HK-2 (cell line): ENCODE measurements at regions not wholly inside any gene's neighbourhood (a gene's known extent, or its start where the extent isn't known, plus 50 kb on each side); places are given as distances from the start of the nearest gene placed in this dataset.

ENCODE experiments used
- DNase-seq: peaks from one replicate; pipeline ENCODE4 v3.0.0-alpha.2; 2018; ENCODE audit not compliant: unreplicated experiment

DNA sequence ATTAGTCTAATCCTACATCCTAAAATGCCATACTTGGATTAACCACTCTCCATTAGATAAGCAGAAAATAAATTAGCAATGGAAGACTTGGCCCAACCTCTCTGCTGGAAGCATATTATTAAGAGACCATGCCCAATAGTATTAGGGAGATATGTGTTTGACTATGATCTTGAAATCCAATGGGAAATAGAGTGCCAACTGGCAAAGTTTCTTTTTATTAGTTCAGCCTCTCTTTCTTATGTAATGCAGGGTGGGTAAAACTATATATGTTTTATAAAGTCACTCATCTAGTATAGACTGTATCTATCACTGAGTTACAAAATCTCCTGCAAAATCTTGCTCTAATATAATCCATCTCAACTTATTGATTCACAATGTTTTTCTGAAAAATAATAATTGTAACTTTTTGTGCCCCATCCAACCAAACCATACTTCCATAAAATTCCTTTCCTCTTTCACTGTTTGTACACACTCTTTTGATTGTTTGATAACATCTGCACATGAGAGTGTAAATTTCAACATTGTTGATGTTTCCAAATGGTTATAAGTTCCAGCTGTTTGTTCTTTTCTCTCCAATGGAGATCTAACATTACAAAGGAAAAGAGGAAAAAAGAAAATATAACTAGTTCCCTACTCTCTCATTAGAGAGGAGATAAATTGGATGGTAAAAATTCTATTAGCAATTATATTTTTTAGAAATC, 408.1 kb upstream of the ADGRL2 start:
- DNase-seq: no peak

DNA sequence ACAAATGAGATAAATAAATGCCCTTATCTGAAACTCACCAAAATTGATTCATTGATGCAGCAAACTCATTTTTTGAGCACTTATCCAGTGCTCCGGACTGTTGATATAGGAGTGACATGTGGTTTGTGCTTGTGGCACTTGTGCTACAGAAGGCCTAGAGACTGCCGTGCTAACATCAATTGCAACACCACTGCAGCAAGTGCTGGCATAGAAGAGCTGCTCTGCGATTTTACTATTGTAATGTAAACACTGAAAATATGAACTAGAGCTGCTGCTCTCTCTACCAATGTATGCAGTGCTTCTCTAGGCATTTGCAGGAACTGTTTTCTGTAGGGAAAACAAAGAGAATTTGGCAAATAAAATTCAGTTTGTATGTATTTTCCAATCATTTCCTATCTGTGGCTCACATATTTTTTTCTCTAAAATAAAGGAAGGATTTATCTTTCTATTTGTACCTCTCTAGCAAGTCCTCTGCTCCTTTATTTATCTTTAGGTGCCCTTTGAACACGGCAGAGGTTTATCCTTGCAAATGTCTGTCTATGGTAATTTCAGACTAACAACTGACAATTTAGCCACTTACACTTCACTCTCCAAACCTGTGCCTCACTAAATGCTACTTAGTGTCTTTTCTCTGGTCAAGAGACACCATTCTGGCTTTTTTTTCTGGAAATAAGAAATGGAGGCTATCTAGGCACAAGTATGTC, 409.5 kb upstream of the ADGRL2 start:
- DNase-seq: no peak

DNA sequence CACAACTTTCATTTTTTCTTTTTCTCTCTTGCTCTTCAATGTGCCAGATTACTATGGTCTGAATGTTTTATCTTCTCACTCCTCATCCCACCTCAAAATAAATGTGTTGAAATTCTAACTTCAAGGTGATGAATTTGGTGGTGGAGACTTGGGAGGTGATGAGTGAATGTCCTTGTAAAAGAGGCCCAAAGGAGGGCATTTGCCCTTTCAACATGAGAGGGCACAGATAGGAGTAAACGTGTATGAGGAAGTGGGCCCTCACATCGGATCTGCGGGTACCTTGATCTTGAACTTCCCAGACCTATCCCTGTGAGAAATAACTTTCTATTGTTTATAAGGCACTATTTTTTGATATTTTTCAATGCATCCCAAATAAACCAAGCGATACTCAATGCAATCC, 412.3 kb upstream of the ADGRL2 start:
- DNase-seq: no peak

DNA sequence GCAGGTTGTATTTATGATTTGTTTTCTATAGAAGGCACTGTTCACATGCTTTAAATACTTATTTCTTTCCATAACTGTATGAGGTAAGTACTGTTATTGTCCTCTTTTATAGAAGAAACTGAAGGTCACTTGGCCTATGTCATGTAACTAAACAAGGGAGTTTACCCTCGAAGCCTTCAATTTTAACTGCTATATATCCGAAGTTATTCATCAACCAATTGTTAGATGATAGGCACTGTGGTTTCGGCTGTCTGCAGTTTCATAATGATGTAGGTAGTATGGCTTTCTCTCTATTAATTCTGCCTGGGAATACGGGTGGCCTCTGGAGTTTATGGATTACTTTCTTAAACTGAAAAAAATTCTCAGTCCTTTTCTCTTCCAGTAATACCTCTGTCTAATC, 413.3 kb upstream of the ADGRL2 start:
- DNase-seq: no peak

DNA sequence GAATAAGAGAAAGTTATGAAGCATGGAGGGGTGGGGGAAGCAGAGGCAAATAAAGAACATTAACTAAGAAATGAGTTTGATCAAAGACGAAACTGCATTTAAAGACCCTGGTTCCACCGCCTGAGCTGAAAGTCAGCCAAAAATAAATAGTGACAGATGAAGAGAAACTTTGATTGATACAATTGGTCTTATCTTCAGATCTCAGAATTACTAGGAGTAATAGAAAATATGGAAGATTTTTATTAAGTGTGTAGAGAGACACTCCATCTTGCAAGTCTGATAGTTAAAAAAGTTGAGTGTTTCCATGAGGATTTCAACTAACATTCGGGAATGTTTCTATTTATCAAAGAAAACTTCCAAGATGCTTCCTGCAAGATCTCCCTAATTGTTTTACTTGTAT, 418.2 kb upstream of the ADGRL2 start:
- DNase-seq: no peak

DNA sequence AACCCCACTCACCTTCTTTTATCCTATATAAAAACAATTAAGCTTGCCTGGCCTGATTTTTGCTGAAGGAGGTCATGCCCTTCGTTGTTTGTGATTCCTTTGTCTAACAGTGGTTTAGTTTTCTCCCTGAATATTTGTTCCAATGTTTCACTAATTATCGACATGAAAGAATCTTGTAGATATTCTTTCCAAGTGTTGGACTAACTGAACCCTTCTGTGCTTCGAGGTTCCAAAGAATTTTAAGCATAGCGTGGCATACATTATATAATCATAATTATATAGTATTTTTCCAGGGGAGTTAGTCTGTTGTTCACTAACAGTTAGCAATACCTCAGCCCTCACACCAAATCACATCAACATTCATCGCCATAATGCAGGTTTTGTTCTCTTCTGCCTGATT, 418.9 kb upstream of the ADGRL2 start:
- DNase-seq: no peak

DNA sequence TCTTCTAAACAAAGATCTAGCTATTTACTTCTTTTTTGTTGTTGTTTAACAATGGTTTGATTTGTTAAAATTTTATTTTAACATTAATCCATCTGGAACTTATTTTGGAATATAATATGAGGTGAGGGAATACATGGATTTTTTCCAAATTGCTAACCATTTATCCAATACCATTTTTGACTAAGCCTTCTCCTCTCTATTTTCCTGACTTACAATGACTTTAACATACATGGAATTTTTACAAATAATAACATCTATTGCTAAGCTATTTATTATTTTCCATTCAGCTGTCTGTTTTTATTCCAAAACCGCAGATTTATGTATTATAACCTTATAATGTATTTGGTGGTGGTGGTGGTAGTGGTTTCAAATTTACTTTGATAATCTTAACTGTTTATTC, 420.3 kb upstream of the ADGRL2 start:
- no peak for DNase-seq

DNA sequence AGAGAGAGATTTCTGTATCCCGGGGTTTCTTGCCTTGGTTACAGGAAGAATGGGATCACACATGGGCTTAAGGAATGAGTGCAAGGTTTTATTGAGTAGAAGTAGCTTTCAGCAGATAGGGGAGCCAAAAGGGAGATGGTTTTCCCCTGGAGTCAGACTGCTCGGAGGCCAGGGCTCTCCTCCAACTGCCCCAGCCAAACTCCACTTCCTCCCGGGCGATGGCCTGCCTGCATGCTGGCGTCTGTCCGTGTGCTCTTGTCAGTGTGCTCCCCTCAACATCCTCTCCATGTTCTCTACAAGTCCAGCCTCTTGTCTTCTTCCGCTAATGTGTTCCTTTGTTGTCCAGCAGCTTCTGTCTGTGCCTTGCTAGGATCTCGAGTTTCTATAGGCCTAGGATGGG, 421.3 kb upstream of the ADGRL2 start:
- no peak for DNase-seq

DNA sequence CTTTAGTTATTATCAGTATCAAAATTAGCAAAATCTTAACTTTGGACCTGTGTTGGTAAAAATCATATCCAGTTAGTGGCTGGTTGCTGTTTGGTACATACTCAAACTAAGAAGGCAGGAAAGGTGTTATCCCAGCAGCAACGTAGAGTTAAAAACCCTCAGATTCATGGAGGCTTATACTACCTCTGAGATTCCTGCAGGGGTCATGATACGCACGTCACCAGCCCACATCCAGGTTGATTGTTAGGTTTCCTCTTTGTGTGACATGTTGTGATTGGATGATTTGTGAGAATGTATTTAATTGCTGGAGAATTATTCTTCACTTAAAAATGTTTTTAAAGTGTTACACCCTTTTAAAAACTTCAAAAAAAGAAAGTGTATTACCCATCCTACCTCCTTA, 423.3 kb upstream of the ADGRL2 start:
- DNase-seq: no peak

DNA sequence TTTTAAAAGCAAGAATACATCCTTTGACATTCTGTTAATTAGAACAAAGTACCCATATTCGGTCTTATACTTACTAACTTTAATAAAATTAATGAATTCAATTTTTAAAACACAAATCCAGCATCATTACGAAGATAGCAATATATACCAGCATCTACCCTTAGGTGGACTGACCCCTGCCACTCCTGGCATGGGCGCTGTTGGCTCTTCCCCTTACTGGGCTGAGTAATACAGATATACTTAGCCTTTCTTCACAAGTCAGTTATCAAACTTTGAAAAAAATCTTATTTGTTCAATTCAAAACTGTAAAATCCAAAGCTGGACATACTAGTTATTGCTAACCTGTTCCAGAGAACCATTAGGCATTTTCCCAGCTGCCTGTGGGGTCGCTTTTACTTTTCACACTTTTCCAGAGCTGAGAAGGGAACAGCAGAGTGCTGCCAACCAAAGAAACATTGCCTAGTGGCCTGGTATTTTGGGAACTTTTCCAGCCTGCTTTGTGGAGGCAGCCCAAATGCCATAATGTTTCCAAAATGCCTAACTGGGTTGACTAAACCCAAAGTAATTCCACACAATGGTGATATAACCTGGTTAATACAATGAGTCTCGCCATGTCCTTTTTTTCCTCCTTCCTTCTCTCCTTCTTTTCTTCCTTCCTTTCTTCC, 424.7 kb upstream of the ADGRL2 start:
- no peak for DNase-seq

DNA sequence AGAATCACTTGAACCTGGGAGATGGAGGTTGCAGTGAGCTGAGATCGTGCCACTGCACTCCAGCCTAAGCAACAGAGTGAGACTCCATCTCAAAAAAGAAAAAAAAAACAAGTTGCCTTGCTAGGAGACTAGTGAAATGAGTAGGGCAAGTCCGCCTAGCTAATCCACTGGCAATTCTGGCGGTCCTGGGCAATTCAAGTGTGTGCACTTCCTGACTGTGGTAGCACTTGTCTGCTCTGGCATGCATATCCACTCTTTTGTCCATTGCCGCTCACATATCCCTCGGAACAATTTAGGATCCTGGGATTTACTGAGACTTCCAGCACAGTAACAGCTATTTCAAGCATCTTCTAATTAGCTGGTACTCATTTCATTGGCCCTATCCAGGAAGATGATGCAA, 426.3 kb upstream of the ADGRL2 start:
- DNase-seq: no peak

DNA sequence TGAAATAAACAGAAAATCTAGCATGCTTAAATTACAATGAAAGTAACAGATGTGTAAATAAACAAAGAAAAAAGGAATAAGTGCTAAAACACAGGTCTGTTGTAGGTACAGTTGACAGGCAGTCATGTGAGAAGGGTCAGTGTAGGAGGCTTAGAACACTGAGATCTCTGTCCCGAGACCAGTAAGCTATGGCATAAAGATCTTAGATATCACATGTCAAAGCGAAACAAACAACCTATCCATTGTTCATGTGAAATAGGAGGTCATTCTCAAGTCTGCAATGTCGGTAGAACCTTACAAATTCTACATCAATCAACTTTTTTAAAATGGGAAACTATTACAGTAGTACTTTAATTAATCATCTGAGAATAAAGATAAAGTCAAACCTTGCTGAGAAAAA, 428.9 kb upstream of the ADGRL2 start:
- no peak for DNase-seq

DNA sequence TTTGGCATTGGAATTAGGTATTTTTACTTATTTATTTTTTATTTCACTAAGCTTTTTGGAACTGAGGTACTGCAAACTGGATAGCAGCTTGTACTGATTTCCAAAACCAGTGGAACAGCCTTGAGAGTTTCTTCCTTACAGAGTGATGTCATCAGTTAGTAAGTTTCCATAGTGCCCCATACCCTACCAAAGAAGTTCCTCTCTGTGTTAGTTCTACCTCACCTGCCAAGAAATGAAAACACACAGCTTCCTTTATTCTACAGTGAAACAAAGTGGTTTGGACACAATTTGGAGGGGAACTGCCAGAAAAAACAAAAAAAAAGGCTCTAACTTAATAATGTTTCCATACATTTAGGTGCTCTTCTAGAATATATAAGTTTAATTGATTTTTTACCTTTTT, 430.9 kb upstream of the ADGRL2 start:
- no peak for DNase-seq

DNA sequence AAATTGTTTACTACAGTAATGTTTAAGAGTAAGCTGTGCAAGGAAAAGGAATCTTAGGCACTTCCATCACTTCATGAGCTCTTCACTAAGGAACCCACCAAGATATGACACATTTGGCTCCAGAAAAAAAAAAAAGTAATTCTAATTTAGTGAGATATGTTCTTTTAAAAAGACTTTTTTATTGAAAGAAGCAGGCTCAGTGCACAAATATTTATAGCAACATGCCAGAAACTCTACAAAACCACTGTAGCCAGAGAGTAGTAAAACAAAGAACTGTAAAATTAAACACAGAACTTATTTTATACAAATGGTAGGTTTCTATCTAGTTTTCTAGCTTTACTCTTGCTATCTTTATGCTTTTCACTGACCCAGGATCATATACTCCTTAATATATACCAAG, 434.6 kb upstream of the ADGRL2 start:
- DNase-seq: no peak

DNA sequence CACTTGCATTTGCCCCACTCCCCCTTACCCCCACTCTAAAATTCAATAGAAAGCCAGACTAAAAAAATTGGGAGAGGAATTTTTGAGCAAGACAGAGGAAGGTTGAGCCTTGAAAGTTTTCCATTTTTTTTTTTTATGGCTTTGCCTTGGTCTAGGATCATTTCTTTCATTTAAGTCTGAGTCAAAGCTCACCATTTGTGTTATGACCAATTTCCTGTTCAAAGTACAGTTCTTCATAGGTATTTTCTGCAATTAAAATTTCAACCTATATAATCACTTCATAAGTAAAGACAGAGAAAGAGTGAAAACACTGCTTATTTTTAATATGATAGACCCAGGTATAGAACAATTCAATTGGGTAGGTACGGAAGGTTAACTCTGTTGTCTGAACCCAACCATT, 436.6 kb upstream of the ADGRL2 start:
- DNase-seq: no peak

DNA sequence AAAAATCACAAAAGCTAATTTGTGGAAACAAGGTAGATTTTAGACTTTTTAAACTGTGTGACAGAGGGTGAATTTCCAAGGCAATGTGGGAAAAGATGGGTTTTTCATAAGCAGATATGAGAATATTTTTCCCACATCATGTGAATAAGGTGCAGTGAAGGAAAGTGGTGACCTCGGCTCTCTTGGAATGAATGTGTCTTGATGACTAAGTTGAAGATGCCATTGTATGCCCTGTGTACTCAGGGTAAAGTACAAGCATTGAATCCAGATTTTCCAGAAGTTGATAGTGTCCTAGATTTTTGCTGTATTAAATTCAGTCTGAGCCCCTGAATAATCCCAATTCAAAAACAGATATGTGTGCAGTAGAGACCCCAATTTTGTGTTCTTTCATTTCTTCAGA, 442.6 kb upstream of the ADGRL2 start:
- no peak for DNase-seq

DNA sequence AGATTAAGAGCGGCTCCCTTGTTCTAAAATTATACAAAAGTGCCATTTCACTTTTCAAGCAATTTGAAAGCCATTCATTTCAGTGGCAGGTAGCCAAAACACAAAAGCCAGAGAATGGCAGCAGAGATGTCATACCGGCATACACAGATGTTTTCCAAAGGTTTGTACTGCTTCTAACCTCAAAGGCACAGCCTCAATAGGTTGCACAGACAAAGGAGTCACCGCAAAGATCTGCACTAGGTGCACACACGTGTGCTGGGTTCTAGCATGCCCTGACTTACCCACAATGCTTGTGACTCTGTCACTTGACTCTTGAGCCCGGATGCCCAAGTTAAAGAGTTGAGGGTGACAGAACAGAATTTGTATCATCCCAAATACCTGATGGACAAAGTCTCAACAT, 448.9 kb upstream of the ADGRL2 start:
- DNase-seq: no peak

DNA sequence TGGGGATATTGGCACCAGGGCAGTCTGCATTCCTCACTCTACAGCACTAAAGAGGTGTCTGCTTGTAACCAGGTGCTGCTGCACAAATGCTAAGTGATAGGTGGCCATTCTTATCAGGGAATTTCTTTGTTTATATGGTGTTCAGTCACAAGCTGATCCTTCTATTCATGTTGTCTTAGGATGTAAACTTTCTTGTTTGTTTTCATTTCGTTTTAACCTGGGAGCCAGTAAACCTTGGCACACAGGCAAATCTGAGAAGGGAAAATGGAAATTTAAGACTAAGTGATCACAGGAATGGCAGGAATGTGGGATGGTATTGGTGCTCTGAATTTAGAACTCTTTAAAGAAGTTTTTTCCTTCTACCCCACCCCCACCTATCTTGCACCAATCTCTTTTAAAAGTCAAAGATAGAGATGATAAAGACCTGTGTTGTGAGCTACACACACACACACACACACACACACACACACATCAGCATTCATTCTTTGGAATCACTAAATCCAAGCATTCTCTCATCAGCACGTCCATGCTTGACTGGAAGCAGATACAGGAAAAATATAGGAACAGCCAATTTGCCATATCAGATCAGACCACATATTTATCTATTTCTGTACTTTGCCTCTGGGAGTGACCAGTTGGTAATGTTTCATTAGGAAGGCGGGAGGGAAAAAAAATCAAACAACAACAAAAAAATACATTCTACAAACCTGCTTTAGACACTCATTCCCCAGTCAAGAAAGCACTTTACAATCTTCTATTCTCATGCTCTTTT, 451.4 kb upstream of the ADGRL2 start:
- DNase-seq: no peak

DNA sequence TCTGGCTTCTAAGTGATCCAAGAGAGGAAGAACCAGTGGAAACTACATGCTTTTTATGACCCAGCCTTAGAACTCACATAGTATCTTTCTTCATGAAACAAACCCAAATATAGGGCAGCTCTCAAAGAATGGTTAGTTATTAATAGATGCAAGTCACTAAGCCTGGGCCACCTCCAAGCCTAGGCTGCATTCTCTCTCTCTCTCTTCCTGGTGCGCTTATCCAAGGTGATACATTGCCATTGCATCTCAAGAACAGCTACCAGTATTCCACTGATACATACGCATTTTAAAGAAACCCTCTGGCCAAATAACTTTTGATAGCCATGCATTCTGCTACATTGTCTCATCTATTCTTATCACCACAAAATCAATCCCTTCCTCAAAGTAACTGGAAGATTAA, 455.6 kb upstream of the ADGRL2 start:
- DNase-seq: no peak

DNA sequence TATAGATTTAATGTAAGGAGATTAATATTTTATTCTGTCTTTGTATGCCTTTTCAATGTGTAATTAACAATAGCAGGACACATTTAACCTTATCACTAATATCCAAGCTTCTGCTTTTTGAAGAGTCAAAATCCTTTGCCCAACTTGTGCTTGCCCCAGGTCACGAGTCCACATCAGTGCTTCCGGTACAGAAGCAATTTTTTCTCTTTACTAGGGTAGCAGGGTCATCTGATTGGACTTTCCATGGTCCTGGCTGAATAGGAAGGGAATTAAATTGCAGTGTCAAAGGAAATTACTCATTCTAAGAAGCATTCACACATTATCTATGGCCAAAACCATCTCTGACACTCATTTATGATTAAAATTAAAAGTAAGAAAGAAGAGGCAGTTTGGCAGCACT, 460.5 kb upstream of the ADGRL2 start:
- no peak for DNase-seq

DNA sequence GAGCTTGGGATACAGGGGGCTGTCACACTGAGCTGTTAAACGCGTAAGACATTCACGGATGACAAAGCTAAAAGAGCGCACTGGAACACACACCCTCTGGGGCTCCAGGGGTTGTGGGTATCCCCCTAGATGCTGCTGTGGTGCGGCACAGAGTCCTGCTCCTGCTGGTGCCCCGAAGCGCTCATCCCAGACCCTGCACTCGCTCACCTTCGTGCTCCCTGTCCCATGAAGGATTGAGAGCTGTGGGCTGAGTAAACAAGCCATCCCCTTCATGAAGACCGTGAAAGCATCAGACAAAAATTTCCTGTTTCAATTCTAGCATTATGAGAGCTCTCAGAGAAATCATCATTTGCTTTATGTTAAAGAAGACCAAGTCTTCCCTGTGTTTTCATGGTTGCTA, 463.5 kb upstream of the ADGRL2 start:
- no peak for DNase-seq

DNA sequence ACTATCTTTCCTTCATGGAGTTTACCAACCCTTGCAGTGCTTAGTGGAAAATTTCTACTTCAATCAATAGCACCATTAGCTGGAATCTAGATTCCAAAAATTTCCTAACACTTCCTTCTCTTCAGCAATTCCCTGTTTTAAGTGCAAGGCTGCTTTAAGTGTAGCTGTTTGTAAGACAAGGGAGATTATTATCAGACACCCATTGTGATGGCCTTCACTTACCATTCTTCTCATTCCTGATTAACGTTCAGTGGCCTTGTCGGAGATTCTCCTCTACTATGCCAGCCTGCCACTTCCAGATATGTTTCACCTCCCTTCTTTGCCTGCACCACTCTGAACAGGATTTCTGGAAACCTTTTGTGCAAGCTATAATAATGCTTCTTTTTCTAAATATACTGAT, 464.9 kb upstream of the ADGRL2 start:
- no peak for DNase-seq

DNA sequence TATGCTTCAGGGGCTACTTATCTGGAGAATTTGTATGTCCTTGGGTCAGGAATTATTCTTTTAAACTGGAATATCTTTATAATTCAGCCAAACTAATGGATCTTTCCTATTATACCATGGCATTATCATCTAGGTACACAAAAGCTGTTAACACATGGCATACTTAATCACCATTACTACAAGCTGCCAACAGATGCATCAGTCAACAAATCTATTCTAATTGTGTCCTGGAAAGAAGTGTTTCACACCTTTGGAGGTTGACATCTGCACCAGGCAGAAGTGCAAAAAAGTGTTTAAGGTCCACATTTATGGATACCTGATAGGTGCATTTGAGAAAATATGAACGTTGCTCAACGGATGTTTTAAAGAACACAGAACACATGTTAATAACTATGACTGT, 470.2 kb upstream of the ADGRL2 start:
- DNase-seq: no peak
